GM19351 (cell line): ENCODE measurements at regions not wholly inside any gene's neighbourhood (a gene's known extent, or its start where the extent isn't known, plus 50 kb on each side); places are given as distances from the start of the nearest gene placed in this dataset.

Source experiments
- ATAC-seq: cut with Tn5 transposase; IDR thresholded peaks from one replicate; pipeline ENCODE4 v1.9.1; 2021; ENCODE audit warnings: mild to moderate bottlenecking, moderate library complexity; ENCODE audit not compliant: unreplicated experiment

DNA sequence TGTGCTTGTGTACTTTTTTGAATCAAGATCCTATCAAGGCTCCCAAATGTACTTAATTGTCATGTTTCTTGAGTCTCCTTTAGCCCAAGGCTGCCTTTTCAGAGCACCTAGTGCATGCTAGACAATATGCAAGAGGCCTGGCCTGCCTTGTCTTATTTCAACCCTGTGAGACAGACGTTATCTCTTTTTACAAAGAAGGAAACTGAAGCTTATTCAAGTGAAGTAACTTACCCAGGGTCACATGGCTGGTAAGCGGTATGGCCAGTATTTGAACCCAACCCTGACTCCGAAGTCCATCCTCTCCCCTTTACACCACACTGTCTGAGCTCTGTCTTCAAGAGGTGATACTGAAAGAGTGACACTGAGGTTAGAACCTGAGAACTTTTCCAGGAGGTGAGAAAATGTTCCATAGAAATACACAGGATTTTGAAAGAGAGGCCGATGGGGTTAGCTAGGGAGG lies 505.1 kb downstream of the FOXO1 start:
- no peak for ATAC-seq

DNA sequence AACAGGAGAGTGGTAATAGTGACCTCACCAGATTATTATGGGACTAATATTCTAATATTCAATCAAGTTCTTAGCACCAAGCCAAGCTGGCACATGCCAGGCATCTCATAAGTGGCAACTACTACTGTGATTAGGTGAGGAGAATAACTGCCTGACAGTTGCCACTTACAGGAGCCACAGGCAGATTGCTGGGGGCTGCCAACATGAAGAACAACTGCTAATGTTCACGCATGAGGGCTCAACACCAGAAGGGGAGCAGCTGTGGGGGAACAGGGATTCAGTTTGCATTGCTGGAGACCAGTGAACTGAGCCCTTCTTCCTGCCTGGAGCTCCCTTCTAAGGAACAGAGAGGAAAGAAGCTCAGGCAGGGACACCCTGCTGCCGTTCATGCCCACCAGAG lies 504.5 kb downstream of the FOXO1 start:
- no peak for ATAC-seq

DNA sequence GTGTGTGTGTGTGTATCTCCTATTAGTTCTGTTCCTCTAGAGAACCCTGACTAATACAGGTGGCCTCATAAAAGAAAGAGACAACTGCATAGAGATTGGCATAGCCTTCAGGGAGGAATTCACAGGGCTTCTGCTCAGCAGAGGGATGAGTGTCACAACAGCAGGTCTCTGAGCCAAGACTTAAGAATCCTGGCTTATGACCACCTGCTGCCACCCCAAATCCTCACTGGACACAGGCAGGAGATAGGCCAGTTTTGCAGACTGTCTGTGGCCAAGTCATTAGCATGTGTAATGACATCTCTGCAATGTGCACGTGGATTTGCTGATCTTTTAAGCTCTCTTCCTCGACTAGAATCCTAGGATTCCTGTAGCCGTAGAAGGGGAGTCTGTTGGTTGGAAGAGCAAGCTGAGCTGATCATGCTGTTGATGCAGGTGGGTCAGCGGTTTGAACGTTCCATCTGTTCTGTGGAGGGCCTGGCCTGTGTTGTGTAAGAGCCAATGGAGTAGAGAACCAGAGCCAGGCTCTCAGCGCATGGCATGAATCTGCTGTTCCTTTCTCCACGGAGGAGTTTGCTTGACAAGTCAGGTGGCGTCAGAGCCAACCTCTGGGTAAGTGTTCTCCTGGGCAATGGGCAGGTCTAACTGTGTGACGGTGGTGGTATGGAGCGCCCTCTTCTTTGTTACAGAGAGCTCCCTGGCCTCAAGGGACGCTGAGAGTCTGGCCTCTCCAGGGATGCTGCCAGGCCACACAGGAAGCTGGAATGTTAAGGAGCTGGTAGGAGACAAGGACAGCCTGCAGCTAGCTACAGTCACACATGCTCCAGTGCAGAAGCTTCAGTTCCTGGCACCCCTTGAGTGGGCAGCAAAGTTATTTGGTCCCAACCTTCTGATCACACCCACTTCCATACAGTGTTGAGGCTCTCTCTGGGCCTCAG lies 503.1 kb downstream of the FOXO1 start:
- no peak for ATAC-seq

DNA sequence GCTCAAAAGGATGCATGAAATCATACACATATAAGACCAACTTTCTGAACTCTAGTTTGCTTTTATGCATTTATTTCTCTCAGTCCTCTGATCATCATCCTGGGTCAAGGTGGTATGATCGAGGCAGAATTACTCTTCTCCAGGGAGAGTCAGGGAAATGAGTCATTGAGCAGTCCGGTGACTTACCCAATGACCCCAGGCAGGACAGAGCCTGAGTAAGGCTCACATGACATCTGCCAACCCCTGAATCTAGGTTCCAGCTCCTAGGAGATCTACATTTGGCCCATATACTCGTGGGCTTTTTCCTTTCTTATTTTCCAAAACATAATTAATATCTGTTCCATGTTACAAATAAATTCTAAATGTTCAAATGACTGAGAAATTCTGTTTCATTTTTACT lies 502.3 kb downstream of the FOXO1 start:
- no peak for ATAC-seq

DNA sequence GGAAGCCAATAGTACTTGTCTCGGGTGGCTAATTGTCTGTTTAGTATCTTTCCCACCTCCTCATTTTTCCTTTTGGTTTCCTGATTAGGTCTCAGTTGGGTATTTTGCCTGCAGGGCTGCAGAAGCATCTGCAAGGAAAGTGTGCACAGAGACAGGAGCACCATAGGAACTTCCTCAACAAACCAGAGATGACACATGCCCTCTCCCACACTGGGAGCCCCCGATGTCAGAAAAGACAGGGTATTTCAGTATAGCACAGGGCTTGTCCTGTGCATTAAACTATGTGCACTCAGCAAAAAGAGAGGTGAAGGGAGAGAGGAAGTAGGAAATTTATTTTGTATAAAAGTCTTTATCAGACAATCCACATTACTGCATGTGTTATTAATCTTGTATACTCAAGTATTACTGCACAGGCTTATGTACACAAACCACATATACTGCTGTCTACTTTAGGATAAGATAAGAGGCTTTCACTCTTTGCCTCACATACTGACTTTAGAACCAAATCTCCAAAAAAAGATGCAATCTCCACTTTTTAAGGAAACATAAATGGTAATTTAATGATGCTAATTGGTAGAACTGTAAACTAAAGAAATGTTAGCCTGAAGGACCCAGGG lies 501.0 kb downstream of the FOXO1 start:
- ATAC-seq: no peak

DNA sequence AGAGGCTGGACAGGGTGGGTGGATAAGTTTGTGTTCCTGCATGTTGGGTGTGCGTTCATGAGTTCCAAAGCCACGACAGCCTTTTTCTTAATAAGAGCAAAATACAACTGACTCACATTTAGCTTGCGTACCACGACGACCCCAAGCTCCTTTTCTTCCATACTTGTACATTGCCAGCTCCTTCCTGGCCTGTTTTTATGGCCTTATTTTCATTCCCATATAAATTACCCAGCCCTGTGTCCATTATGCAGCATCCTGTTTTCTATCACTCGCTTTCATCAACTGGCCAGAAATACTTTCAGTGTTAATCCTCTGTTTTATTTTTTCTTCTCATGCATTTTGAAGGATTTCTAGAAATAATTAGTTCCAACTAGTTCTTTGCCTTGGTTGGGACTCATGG lies 499.1 kb downstream of the FOXO1 start:
- ATAC-seq: no peak

DNA sequence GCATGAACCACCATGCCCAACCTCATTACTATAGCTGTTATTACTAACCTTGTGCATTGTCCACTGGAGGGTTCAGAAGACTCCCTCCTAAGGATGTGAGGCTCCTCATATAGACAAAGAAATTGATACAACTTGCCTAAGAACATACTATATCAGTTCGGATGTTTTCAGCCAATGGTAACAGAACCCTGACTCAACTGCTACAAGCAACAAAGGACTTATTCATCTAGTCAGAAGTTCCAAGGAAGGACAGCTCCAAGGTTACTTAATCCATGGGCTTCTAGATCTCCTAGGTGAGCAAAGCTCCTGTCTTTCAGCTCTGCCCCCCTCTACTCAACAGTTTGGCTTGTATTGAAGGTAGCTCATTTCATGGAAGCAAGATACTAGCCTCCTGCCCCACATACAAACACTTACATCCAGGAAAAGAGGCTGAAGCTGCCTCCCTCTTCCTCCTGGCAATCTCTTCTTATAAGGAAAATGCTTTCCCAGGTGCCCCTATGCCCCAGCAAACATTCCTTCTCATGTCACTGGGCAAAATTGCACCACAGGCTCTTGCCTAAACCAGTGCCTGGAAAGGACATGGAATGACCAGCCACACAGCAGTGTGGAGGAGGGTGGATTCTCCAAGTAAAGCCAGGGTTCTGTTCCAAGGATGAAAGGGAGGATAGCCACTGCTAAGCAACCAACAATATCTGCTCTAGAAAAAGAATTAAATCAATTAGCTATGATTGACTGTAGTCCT lies 497.8 kb downstream of the FOXO1 start:
- no peak for ATAC-seq

DNA sequence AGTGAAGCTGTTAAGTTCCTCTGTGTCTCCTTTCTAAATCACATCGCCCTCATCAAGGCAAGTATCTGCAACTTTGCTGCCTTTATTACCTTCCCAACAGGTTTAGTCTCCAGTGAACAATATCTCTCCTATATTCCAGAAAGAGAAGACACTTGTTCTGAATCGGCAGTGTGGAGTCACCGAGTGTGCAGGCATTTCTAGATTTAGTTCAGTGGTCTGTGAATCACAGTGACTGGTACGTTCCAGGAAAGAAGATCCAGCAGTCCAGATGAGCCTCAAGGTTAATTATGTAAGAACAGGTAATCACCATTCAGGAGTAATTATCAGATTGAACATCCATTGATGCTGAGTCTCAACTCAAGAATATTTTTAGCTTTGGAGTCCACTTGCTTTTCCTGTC lies 497.0 kb downstream of the FOXO1 start:
- no peak for ATAC-seq

DNA sequence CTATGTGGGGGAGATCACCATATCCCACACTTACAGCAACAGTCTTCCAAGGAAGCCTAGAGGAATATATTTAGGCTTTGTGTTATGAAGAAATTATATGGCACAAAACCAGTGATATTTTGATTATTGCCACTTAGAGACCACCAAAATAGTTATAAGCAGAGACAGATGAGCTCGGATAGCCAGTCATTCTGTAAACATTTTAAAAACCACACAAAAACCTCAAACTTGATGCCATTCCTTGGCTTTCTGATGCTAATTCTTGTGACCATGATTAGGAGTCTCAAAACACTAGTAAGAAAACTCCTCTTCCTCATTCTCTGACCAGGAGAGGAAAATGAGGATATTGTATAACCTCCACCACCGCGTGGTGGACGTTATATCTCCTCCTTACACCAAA lies 496.4 kb downstream of the FOXO1 start:
- ATAC-seq: no peak

DNA sequence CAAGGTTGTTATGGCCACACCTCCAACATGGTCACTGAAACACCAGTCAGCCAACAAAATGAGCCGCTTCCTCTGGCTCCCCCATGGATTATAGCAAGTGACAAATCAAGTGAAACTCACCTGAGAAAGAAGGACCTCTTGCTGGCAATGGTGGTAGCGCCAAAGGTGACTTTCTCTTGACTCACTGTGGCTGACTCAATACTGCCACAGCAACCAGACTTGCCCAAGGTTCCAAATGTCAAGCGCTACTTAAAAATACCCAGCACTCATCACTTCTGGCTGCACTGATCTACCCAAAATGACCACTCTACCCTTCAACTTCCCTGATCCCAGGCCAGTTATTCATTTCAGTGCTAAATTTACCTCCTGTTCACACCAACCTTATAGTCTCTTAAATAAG lies 495.5 kb downstream of the FOXO1 start:
- ATAC-seq: no peak

DNA sequence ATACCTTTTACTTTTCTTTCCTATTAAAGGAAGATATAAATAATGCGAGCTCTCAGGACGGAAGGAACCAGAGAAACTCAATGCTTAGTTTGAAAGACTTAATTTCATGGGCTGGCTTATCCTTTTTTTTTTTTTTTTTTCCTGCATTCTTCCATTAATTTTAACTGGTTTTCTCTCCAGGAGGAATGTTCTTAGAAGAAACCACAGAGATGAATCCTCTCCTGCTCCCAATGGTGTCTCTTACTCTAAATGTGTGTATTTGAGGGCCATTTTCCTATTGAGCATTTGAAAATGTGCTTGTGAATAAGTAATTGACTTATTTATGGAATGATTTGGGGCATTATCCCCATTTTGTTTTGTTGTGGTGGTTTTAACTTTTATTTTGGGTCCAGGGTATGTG lies 494.9 kb downstream of the FOXO1 start:
- ATAC-seq: no peak

DNA sequence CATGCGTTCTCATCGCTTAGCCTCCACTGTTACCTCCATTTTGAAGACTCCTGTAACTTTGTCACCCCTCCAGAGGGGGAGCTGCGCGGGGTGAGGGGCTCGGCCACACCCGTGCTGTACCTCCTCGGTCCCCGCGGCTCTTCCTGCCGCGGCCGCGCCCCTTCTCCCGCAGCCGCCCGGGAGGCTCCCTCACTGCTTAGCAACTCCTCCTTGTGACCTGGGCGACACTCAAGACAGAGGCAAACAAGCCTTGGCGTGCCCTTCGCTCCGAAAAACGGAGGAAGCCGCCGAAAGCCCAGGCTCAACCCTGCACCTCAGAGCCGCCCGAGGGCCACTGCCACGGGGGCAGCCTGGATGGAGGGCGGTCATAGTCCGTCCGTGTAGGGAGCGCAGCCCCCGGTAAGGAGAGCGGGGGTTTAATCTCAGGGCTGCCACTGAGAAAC lies 494.3 kb downstream of the FOXO1 start:
- ATAC-seq: no peak

DNA sequence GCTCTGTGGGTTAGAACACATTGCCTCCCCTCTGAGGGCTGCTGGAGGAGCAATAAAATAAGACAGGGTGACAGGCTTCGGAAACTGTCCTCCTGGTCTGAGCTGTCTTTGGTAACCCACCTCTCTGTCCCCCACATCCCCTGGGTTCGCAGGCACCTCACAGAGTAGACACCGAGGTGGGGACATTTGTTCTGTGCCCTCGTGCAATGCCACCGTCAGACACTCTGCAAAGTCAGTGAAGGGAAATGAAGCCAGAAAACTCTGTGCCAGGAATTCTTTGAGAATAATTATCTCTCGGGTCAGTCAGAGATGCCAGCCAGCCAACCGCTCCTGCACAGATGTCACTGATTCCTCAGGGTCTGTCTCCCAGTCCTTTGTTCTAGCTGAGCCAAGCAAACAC lies 493.6 kb downstream of the FOXO1 start:
- ATAC-seq: no peak

DNA sequence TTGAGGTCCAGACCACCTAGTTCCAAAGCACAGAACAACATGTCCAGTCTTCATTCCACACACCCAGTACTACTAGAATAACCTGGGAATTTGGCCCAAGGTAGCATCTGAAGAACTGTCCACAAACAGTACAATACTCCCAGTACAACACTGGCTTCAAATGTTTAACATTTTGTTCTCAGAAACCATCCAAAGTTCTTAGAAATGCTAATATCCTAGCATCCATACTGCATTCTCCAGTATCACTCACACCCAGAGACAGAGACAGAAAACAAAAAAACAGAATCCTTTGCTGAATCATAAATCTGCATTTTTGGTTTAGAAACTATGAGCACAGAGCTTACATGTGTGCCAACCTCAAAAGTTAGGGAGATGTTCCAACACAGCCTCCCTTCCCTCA lies 490.8 kb downstream of the FOXO1 start:
- no peak for ATAC-seq

DNA sequence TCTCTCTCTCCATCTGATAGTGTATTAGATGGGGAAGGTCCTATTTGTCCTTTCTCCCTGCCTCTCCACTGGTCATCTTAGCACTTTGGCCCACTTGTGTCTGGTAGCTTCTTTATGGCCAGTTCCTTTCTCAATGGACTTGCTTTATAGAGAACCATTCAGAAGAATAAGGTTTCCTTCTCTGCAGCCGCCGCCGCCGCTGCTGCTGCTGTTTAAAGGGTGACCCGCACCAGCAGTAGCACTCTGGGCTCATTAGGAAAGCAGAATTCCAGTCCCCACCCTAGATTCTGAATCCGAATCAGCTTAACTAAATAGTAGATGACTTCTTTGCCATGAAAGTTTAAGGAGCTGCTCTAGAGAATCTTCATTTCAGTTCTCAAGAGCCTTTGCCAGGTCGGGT lies 490.2 kb downstream of the FOXO1 start:
- ATAC-seq: no peak

DNA sequence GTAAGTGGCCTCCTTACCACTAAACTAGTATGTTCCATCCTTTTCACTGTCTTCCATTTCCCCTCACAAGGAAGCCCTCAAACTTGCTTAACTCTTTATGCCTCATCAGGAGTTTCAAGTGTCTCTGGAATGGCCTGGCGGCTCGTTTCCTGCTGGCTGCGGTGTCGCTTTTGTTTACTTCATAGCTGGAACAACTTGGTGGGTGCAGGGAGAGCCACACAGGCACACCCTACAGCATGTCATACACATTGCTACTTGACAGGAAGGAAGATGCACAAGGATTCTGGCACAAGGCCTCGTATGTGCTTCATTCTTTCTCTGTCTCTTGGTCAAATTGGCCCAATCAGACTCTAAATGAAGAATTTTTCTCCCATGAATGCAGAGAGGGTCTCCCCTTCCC lies 488.3 kb downstream of the FOXO1 start:
- ATAC-seq: no peak

DNA sequence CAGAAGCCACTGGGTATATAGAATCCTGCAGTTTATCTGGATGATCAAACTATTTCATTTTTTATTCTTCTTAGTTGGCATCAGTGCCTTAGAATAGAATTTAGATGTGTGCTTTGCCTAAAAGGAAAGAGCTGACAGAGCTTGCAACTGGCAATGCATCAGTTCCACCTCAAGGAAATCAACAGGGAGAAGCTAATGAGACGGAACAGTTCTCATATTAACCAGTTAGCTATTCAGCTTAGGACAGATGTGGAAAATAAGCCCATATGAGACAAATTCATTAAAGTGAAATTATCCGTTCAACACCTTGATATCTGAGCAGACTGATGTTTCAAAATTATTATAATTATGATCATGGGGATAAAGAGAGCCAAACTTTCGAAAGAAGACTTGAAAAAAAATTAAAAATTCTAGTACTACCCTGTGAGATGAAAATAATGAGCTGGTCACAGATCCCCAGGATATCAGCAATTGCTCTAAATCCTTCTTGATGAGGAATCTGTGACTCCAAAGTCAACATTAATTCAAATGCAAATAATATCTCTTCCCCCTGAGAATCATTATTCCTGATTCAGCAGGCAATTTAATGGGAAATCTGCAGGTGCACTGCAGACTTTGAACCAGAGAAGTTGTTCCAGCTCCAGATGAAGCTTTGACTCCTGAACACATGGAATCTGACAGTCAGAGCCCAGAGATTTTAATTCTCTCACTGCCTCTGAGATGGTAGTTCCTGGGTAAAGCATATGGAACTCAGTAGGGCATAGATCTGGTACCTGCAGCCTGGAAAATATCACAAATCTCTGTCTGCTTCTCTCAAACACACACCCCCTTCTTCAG lies 486.8 kb downstream of the FOXO1 start:
- ATAC-seq: no peak

DNA sequence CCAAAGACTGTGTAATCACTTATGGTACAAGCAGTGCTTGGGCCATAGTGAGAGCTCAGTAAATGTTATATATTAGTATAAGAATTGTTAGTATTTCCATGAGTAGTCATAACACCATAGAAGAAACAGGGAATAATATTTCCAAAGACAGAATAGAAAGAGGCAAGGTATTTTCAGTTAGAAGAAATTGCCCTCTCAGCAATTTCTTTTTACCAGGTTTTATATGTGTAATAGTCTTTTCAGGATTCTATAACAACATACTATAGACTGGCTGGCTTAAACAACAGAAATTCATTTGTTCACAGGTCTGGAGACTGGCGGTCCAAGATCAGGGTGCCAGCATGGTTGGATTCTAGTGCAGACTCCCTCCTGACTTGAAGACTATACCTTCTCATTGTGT lies 485.7 kb downstream of the FOXO1 start:
- ATAC-seq: no peak

DNA sequence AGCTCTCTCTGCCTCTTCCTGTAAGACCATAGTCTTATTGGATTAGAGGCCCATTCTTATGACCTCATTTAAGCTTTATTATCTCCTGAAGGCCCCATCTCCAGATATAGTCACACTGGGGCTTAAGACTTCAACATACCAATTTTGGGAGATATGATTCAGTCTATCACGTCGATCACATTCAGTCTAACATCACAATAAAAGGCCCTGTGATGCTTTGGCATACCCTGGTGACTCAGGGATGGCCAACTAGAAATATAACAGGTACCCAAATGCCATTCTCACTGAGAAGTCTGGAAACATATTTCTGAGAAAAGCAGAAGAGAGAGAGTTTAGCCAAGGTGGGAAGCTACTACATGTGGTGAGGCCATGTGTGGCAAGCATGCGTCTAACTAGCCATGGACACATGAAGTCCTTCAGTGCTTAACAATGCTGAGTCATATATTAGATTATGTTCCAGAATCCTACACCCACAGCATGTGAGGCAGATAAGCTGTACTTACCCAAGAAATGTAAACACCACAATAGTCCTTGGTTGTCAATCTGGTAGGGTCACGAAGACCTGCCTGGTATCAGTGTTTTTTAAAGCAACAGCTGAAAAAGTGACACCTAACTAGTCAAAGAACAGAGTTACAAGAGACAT lies 485.1 kb downstream of the FOXO1 start:
- ATAC-seq: no peak

DNA sequence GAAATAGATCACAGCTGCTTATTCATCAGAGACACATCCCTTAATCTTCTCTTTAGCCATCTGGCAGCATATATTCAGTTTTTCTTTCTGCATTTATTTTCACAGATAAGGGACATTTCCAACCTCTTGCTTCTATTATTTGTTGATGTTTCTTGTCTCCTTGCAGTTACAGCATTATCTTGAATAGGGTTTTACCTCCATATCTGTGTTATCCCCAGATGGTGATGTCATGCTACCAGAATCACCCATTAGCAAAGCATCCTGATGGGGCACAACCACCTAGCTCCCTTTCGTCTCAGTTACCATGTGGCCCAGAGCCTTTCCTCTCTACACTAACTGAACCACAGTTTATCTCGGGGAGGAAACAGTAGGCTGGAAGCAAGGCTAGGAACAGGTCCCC lies 483.9 kb downstream of the FOXO1 start:
- no peak for ATAC-seq
